Activated CD8-positive, alpha-beta memory T cell treated with anti-CD3 and anti-CD28 coated beads, Interleukin-2, amount 10 ng/mL, durations not matched to agents 7 days and 5 days (primary cell): ENCODE measurements at regions not wholly inside any gene's neighbourhood (a gene's known extent, or its start where the extent isn't known, plus 50 kb on each side); places are given as distances from the start of the nearest gene placed in this dataset.

ENCODE experiments used
- ATAC-seq: fragments of 150-1000 bp; cut with Tn5 transposase; one replicate; pipeline ENCODE4 v1.10.0; 2021; ENCODE audit warnings: moderate library complexity
- CTCF ChIA-PET: fragments of 350-600 bp; sonication (Branson Sonifier 250); formaldehyde crosslinking; loops from one replicate; lab custom pipeline; 2021; ENCODE audit warnings: antibody characterized with exemption; lab: Charles Lee
- DNase-seq: peaks from one replicate; pipeline ENCODE4 v3.0.0-alpha.2; 2020
- H3K27ac Mint-ChIP-seq: one replicate; pipeline ENCODE4 v1.8.0; 2021; ENCODE audit warnings: mild to moderate bottlenecking, mixed read lengths
- H3K27me3 Mint-ChIP-seq: one replicate; pipeline ENCODE4 v1.8.0; 2021; ENCODE audit warnings: mixed read lengths
- H3K36me3 Mint-ChIP-seq: one replicate; pipeline ENCODE4 v1.8.0; 2021; ENCODE audit warnings: mild to moderate bottlenecking, mixed read lengths
- H3K4me1 Mint-ChIP-seq: one replicate; pipeline ENCODE4 v1.8.0; 2021; ENCODE audit warnings: mixed read lengths
- H3K4me3 Mint-ChIP-seq: one replicate; pipeline ENCODE4 v1.8.0; 2021; ENCODE audit warnings: mild to moderate bottlenecking, moderate library complexity, mixed read lengths
- H3K9me3 Mint-ChIP-seq: one replicate; pipeline ENCODE4 v1.8.0; 2022; ENCODE audit warnings: low read depth, mixed read lengths

- no peak overlapping the region for H3K27ac Mint-ChIP-seq
- H3K9me3 Mint-ChIP-seq = no peaks in the 10 kb centered on the region
- no peak for DNase-seq
- no peaks in the 10 kb centered on the region for H3K4me1 Mint-ChIP-seq
- no peaks in the 10 kb centered on the region for H3K36me3 Mint-ChIP-seq
- H3K27me3 Mint-ChIP-seq = no peaks in the 10 kb centered on the region
- CTCF ChIA-PET = no interaction called here
- ATAC-seq = no peak
- no peak overlapping the region for H3K4me3 Mint-ChIP-seq
Observed at GRCh38 chr11:106477776-106478175, 400.3 kb downstream of the AASDHPPT start.

DNA sequence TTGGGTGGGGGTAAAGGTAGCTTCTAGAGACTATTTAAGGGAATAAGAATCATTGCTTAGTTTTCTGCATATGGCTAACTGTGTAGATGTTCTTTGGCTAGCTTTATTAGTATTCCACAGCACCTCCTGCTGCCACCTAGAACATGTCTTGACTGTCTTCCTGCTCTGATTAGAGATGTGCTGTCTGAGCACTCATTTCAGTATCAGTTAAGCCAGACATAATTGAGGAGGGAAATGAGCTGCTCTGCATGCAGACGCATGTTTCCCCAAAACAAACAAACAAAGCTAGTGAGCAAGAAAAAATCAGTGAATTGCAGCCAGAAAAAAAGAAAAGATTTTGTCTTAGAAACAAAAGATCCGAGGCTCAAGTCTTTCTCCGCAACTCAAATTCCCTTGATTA is 402.2 kb downstream of the AASDHPPT start:
- no peak overlapping the region for H3K27ac Mint-ChIP-seq
- H3K27me3 Mint-ChIP-seq = no peaks in the 10 kb centered on the region
- DNase-seq (no peak), ATAC-seq (no peak)
- H3K4me3 Mint-ChIP-seq = no peak overlapping the region
- H3K9me3 Mint-ChIP-seq = no peaks in the 10 kb centered on the region
- CTCF ChIA-PET = no interaction called here
- H3K36me3 Mint-ChIP-seq = no peaks in the 10 kb centered on the region
- H3K4me1 Mint-ChIP-seq = no peaks in the 10 kb centered on the region

- ATAC-seq = no peak
- CTCF ChIA-PET = no interaction called here
Observed at GRCh38 chr11:106480581-106481190, 403.2 kb downstream of the AASDHPPT start.

DNA sequence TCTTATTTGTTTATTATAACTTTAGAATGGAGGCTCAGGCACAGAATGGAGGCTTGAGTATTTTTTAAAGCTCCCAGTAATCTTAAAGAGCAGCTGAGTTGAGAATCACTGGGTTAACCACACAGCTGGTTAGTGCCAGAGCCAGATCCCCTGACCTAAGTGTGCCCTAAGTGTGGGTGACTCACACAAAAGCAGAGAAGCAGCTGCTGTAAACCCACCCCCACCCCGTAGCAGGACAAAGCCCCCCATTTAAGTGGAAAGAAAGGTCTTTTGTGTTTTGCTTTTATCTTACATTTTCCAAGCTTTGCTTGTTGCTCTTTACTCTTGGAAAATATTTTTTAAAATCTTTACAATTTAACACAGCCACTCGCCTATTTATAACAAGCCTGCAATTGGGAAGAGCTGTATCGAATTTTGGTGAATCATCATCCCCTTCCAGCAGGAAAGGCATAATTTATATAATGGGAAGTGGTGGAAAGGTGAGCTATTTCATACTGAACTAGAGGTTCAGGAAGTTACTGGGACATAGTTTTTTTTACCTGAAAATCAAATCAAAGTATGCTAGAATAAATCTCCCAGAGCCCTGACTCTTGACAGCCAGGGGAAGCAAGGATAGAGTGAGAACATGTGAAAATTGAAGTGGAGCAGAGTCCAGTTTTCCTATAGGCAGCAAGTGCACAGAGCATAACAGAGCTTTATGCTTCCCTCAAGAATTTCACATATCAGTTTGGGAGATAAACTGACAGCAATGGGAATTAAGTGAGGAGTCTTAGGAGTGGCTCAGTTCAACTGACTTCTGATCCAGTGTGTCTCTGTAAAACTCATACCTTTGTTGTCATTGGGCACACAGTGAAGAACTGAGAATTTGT is 405.7 kb downstream of the AASDHPPT start:
- ATAC-seq = no peak
- CTCF ChIA-PET = interaction anchor here (0.6 kb wide), 1 partner anchor 738 kb away, joined by 3 read pairs; no protein-coding TSS in a partner anchor
- Mint-ChIP-seq H3K36me3 (no peaks in the 10 kb centered on the region), H3K4me1 (no peaks in the 10 kb centered on the region), H3K9me3 (no peaks in the 10 kb centered on the region), H3K27ac (no peak overlapping the region), H3K4me3 (no peak overlapping the region), H3K27me3 (no peaks in the 10 kb centered on the region)
- DNase-seq = no peak

More at GRCh38 chr11:106480581-106481190, 403.2 kb downstream of the AASDHPPT start:
- Mint-ChIP-seq H3K9me3 (no peaks in the 10 kb centered on the region), H3K27ac (no peak overlapping the region), H3K4me1 (no peaks in the 10 kb centered on the region), H3K27me3 (no peaks in the 10 kb centered on the region), H3K36me3 (no peaks in the 10 kb centered on the region), H3K4me3 (no peak overlapping the region)
- DNase-seq = no peak

- ATAC-seq = no peak
- no peak overlapping the region for H3K27ac Mint-ChIP-seq
- H3K4me3 Mint-ChIP-seq = no peak overlapping the region
- H3K36me3 Mint-ChIP-seq = no peaks in the 10 kb centered on the region
- H3K4me1 Mint-ChIP-seq = no peaks in the 10 kb centered on the region
- CTCF ChIA-PET = no interaction called here
- no peak for DNase-seq
- H3K9me3 Mint-ChIP-seq = no peaks in the 10 kb centered on the region
- H3K27me3 Mint-ChIP-seq = no peaks in the 10 kb centered on the region
Observed at GRCh38 chr11:106491751-106492150, 414.3 kb downstream of the AASDHPPT start.

- ATAC-seq = no peak
- no peaks in the 10 kb centered on the region for H3K9me3 Mint-ChIP-seq
- H3K36me3 Mint-ChIP-seq = no peaks in the 10 kb centered on the region
- no peak overlapping the region for H3K27ac Mint-ChIP-seq
- H3K4me3 Mint-ChIP-seq = no peak overlapping the region
- CTCF ChIA-PET = no interaction called here
- DNase-seq = no peak
- H3K27me3 Mint-ChIP-seq = no peaks in the 10 kb centered on the region
- H3K4me1 Mint-ChIP-seq = no peaks in the 10 kb centered on the region
Observed at GRCh38 chr11:106493751-106494150, 416.3 kb downstream of the AASDHPPT start.

GRCh38 chr11:106495046-106495445 is 417.6 kb downstream of the AASDHPPT start:
- no peak overlapping the region for H3K4me3 Mint-ChIP-seq
- H3K9me3 Mint-ChIP-seq = no peaks in the 10 kb centered on the region
- no peak for ATAC-seq
- CTCF ChIA-PET = no interaction called here
- no peak for DNase-seq
- no peak overlapping the region for H3K27ac Mint-ChIP-seq
- no peaks in the 10 kb centered on the region for H3K4me1 Mint-ChIP-seq
- no peaks in the 10 kb centered on the region for H3K36me3 Mint-ChIP-seq
- H3K27me3 Mint-ChIP-seq = no peaks in the 10 kb centered on the region

DNA sequence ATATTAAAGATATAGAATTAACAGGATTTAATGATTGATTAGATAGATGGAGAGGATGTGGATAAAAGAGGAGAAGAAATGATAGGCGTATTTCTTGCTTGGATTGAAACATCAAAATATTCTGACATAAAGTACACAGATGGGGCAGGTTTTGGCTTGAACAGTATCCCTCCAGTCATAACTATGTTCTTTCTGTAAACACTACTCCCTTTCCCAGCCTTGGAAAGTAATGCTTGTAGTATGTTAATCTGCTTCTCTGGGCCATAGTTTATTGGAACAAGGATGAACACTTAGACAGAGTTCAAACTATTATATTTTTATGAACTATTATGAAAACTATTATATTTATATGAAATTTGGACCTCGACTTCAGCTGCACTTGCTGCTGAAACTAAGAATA is 419.2 kb downstream of the AASDHPPT start:
- CTCF ChIA-PET = no interaction called here
- ATAC-seq (no peak), DNase-seq (no peak)
- no peaks in the 10 kb centered on the region for H3K4me1 Mint-ChIP-seq
- H3K4me3 Mint-ChIP-seq = no peak overlapping the region
- no peak overlapping the region for H3K27ac Mint-ChIP-seq
- H3K27me3 Mint-ChIP-seq = no peaks in the 10 kb centered on the region
- no peaks in the 10 kb centered on the region for H3K9me3 Mint-ChIP-seq
- no peaks in the 10 kb centered on the region for H3K36me3 Mint-ChIP-seq

DNA sequence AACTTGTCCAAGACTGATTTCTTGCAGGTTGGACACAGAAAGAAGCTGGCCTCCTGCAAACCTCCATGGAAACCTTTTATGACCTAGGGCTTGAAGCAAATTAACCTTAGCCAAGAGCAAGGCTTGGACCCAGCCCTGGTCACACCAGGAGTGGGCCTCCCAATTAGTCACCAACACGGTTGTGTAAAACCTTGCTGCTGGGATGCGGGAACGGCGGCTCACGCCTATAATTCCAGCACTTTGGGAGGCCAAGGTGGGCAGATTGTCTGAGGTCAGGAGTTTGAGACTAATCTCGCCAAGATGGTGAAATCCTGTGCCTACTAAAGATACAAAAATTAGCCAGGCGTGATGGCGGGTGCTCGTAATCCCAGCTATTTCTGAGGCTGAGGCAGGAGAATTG is 419.9 kb downstream of the AASDHPPT start:
- Mint-ChIP-seq H3K36me3 (no peaks in the 10 kb centered on the region), H3K27ac (no peak overlapping the region), H3K9me3 (no peaks in the 10 kb centered on the region), H3K4me3 (no peak overlapping the region), H3K27me3 (no peaks in the 10 kb centered on the region), H3K4me1 (no peaks in the 10 kb centered on the region)
- no peak for DNase-seq
- CTCF ChIA-PET = no interaction called here
- no peak for ATAC-seq

DNA sequence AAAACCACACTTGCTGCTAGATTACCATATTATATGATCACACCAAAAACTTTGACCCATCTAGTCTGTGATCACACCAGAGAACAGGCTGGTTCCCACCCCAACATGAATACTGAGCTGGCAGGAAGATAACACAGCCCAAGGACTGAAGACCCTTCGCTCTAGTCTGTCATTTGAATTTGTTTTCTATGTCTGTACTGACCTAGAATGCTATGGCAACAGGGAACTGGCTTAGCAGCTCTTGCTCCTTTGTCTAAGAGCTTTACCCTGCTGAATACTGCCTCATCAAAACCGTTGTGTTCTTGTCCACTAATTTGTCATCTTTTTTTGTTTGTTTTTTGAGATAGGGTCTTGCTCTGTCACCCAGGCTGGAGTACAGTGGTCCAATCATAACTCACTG is 420.4 kb downstream of the AASDHPPT start:
- CTCF ChIA-PET = no interaction called here
- no peak overlapping the region for H3K4me3 Mint-ChIP-seq
- no peaks in the 10 kb centered on the region for H3K36me3 Mint-ChIP-seq
- H3K27me3 Mint-ChIP-seq = no peaks in the 10 kb centered on the region
- no peaks in the 10 kb centered on the region for H3K9me3 Mint-ChIP-seq
- no peak overlapping the region for H3K27ac Mint-ChIP-seq
- no peaks in the 10 kb centered on the region for H3K4me1 Mint-ChIP-seq
- ATAC-seq (no peak), DNase-seq (no peak)

GRCh38 chr11:106503901-106504300 is 426.4 kb downstream of the AASDHPPT start:
- H3K36me3 Mint-ChIP-seq = no peaks in the 10 kb centered on the region
- H3K4me3 Mint-ChIP-seq = no peak overlapping the region
- no peak overlapping the region for H3K27ac Mint-ChIP-seq
- H3K9me3 Mint-ChIP-seq = peaks cover 5% of the 10 kb centered on the region
- ATAC-seq = no peak
- no peaks in the 10 kb centered on the region for H3K4me1 Mint-ChIP-seq
- CTCF ChIA-PET = no interaction called here
- H3K27me3 Mint-ChIP-seq = no peaks in the 10 kb centered on the region
- DNase-seq = no peak

DNA sequence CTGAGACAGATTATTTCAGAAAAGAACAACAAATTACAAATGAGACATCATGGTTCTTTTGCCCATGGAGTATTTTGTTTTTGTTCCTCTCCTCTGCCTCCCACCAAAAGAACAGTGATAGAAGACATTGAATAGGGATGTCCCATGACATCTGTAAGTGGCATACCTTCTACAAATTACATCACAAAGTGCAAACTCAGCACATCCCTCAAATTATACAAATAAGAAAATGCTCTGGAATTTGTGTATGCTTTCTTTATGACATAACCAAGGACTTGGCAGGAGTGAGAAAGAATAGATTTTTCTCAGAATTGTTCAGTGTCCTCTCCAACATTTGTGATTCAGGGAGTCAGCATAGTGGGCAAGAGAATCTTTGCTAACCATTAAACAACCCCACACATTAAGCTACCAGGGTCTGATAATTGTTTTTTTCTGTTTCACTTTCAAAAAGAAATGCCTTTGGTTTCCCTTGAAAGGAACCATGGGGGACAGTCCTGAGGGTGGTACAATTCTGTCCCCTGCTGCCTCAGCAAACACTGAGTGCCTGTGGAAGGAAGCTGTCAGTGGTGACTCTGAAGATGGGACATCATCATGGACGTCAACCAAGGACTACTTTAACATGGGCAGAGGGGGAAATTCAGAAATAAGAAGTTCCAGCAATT is 430.3 kb downstream of the AASDHPPT start:
- Mint-ChIP-seq H3K27me3 (no peaks in the 10 kb centered on the region), H3K27ac (no peak overlapping the region), H3K4me1 (no peaks in the 10 kb centered on the region), H3K9me3 (peaks cover 7% of the 10 kb centered on the region), H3K4me3 (no peak overlapping the region), H3K36me3 (no peaks in the 10 kb centered on the region)
- CTCF ChIA-PET = no interaction called here
- no peak for ATAC-seq
- no peak for DNase-seq

GRCh38 chr11:106514706-106515105 is 437.2 kb downstream of the AASDHPPT start:
- no peak for ATAC-seq
- CTCF ChIA-PET = no interaction called here
- Mint-ChIP-seq H3K4me1 (no peaks in the 10 kb centered on the region), H3K27me3 (no peaks in the 10 kb centered on the region), H3K36me3 (no peaks in the 10 kb centered on the region), H3K9me3 (peaks cover 4% of the 10 kb centered on the region), H3K4me3 (no peak overlapping the region), H3K27ac (no peak overlapping the region)
- DNase-seq = no peak

DNA sequence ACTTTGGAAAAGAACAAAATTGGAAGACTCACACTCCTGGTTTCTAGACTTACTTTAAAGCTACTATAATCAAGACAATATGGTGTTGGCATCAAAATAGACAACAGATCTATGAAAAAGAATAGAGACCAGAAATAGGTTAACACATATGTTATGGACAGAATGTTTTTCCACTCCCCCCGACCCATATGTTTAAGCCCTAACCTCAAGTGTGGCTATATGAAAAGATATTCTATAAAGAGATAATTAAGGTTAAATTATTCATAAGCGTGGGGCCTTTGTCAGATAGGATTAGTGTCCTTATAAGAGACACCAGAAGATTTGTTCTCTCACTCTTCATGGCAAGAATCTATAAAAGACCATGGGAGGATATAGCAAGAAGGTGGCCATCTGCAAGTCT is 440.0 kb downstream of the AASDHPPT start:
- CTCF ChIA-PET = no interaction called here
- H3K4me1 Mint-ChIP-seq = no peaks in the 10 kb centered on the region

More for the DNA sequence above, 440.0 kb downstream of the AASDHPPT start:
- H3K27ac Mint-ChIP-seq = no peak overlapping the region
- H3K9me3 Mint-ChIP-seq = peaks cover 5% of the 10 kb centered on the region
- H3K4me3 Mint-ChIP-seq = no peak overlapping the region
- H3K36me3 Mint-ChIP-seq = no peaks in the 10 kb centered on the region
- ATAC-seq (no peak), DNase-seq (no peak)
- no peaks in the 10 kb centered on the region for H3K27me3 Mint-ChIP-seq
